ENCODE measurements at regions not wholly inside any gene's neighbourhood (a gene's known extent, or its start where the extent isn't known, plus 50 kb on each side); places are given as distances from the start of the nearest gene placed in this dataset.

DNA sequence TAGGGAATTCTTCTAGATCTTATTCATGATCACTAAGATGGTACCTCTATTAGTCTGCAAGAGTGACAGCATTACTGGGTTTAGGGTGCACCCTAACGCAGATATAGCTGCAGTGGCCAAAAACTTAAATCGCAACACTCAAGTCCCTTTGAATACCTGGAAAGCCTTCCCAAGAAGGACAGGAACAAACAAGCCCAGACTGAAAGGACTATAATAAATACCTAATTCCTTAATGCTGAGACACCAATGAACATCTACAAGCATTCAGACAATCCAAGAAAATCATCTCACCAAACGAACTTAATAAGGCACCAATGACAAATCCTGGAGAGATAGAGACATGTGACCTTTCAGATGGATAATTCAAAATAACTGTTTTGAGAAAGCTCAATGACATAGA is 74.9 kb upstream of the PDHA2 start (continued):
- TF ChIP-seq CTBP2 (IDR thresholded peaks at IDR 0.05; ENCODE audit: borderline replicate concordance, insufficient read depth, insufficient read length, low read length) (no peak), POU5F1 (IDR thresholded peaks at IDR 0.05; ENCODE audit: low read depth, low read length) (no peak), TAF7 (optimal IDR thresholded peaks at IDR 0.05; ENCODE audit: borderline replicate concordance, low read depth, low read length) (no peak), RFX5 (IDR thresholded peaks at IDR 0.05; ENCODE audit: borderline replicate concordance, low read depth, low read length) (no peak)
